ENCODE measurements at regions not wholly inside any gene's neighbourhood (a gene's known extent, or its start where the extent isn't known, plus 50 kb on each side); places are given as distances from the start of the nearest gene placed in this dataset.

DNA sequence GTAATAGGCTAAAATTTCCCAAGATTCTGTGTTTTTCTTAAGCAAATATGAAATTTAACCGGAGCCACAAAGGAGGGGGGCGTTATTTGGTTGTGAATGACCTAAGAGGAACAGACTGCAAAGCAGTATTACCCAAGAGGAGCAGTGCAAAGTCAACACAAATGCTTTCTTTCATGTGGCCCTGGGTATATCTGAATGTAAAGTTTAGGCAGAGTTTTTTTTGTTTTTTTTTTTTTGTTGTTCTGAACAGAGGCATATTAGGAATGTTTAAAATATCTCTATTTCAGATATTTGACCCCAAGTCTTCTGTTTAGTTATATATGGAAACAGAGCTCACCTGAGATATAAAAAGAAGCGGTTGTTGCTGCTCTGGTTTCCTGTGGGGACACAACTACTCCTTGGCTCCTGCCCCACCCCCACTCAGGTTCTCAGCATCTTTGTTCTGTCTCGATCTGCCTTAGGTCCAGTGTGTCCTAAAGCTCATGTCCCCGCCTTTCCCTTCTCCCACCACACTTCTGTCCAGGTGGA, 220.7 kb downstream of the RFC3 start:
- TF ChIP-seq, protein P1, sequence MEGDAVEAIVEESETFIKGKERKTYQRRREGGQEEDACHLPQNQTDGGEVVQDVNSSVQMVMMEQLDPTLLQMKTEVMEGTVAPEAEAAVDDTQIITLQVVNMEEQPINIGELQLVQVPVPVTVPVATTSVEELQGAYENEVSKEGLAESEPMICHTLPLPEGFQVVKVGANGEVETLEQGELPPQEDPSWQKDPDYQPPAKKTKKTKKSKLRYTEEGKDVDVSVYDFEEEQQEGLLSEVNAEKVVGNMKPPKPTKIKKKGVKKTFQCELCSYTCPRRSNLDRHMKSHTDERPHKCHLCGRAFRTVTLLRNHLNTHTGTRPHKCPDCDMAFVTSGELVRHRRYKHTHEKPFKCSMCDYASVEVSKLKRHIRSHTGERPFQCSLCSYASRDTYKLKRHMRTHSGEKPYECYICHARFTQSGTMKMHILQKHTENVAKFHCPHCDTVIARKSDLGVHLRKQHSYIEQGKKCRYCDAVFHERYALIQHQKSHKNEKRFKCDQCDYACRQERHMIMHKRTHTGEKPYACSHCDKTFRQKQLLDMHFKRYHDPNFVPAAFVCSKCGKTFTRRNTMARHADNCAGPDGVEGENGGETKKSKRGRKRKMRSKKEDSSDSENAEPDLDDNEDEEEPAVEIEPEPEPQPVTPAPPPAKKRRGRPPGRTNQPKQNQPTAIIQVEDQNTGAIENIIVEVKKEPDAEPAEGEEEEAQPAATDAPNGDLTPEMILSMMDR (conservative IDR thresholded peaks at IDR 0.05; ENCODE audit: control insufficient read depth, insufficient read depth, low read depth, low read length): no peak
- DNase-seq (ENCODE audit: low read depth): no peak
- H3K4me3 ChIP-seq (ENCODE audit: control insufficient read depth, low read depth, low read length): no peak overlapping the region

DNA sequence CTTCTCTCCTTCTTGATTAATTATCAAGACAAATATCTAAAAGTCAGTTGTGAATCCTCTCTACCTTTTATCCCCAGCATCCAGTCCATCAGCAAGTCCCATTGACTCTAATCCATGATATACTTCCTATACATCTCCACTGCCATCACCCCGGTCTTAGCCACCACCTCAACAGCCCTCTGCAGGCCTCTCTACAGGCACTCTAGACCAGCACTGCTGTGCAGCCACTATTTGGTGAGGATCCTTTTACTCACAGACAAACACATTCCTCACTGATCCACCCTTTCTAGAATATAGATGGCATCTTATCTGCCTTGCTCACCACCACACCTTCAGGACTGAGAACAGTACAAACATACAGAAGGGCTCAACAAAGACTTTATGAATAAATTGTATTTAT, 221.7 kb downstream of the RFC3 start:
- no peak overlapping the region for H3K4me3 ChIP-seq (ENCODE audit: control insufficient read depth, low read depth, low read length)
- TF ChIP-seq, protein P1 (conservative IDR thresholded peaks at IDR 0.05; ENCODE audit: control insufficient read depth, insufficient read depth, low read depth, low read length): no peak
- DNase-seq (ENCODE audit: low read depth): no peak

DNA sequence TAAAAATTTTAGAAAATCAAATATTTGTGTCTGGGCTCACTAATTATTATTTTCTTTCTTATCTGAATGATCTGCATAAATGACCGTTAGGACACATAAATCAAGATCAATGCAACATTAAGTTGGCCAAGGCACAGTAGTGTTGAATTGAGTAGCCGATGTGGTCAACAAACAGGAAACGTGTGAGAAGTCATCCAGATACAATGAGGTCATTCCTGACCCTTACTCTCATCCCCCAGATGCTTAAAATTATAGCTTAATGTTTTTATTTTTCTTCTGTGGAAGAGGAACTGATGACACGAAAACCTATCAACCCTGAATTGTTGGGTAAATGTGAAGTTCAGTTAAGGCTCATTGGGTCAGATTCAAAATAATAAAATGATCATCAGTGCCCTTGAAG, 222.9 kb downstream of the RFC3 start:
- no peak overlapping the region for H3K4me3 ChIP-seq (ENCODE audit: control insufficient read depth, low read depth, low read length)
- TF ChIP-seq, protein P1 (conservative IDR thresholded peaks at IDR 0.05; ENCODE audit: control insufficient read depth, insufficient read depth, low read depth, low read length): no peak
- peak; percentile 56 for DNase-seq (ENCODE audit: low read depth)

DNA sequence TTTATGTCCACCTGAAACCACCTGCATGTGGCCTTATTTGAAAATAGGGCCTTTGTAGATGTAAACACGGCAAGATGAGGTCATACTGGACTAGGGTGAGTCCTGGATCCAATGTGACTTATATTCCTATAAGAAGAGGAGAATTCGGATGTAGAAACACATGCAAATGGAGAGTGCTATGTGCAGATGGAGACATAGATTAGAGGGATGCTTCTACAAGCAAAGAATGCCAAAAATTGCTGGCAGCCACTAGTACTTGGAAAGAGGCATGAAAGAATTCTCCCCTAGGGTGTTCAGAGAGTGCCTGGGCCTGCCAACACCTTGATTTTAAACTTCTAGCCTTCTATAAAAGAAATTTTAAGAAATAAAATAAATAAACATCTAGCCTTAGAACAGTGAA, 226.1 kb downstream of the RFC3 start:
- H3K4me3 ChIP-seq (ENCODE audit: control insufficient read depth, low read depth, low read length): no peak overlapping the region
- TF ChIP-seq, protein P1 (conservative IDR thresholded peaks at IDR 0.05; ENCODE audit: control insufficient read depth, insufficient read depth, low read depth, low read length): no peak
- DNase-seq (ENCODE audit: low read depth): no peak

DNA sequence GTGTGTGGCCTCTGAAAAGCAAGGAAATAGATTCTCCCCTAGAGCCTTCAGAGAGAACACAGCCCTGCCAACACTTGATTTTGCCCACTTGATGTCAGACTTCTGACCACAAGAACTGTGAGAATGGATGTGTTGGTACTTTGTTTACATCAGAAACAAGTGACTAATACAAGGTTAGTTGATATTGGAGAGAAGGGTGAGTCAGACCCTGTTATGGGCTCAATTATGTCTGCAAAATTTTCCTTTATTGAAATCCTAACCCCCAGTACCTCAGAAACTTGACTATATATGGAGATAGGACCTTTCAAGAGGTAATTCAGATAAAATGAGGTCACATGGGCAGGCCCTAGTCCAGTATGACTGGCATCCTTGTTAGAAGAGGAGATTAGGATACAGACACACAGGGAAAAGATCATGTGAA, 226.7 kb downstream of the RFC3 start:
- peak; percentile 84 for DNase-seq (ENCODE audit: low read depth)
- TF ChIP-seq, protein P1 (conservative IDR thresholded peaks at IDR 0.05; ENCODE audit: control insufficient read depth, insufficient read depth, low read depth, low read length): no peak
- H3K4me3 ChIP-seq (ENCODE audit: control insufficient read depth, low read depth, low read length): no peak overlapping the region

DNA sequence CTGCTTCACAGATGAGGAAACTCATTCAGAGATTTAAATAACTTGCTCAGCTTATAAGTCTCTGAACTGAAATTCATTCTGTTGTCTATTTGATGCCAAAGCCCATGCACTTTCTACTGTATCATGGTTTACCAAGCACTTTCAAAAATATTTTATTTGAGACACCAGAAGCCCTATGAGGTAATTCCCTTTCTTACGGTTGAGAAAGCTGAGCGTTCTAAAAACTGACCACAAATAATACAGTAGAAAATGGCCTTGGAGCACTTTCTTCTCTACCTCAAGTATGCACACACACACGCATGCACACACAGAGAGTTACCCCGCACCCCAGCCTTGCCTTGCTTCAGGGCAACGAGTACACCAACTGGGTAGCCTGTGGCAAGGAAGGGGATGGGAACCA, 228.5 kb downstream of the RFC3 start:
- no peak overlapping the region for H3K4me3 ChIP-seq (ENCODE audit: control insufficient read depth, low read depth, low read length)
- no peak for DNase-seq (ENCODE audit: low read depth)
- TF ChIP-seq, protein P1 (conservative IDR thresholded peaks at IDR 0.05; ENCODE audit: control insufficient read depth, insufficient read depth, low read depth, low read length): no peak

DNA sequence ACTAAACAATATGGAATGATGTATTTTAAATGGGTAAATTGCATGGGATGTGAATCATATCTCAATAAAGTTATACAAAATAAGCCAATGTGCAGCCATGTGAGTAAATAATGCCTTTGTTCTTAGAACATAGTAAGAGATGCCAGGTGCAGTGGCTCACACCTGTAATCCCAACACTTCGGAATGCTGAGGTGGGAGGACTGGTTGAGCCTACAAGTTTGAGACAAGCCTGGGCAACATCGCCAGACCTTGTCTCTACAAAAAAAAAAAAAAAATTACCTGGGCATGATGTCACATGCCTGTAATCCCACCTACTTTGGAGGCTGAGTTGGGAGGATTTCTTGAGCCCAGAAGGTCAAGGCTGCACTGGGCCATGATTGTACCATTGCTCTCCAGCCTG, 230.7 kb downstream of the RFC3 start:
- H3K4me3 ChIP-seq (ENCODE audit: control insufficient read depth, low read depth, low read length): no peak overlapping the region
- DNase-seq (ENCODE audit: low read depth): no peak
- TF ChIP-seq, protein P1 (conservative IDR thresholded peaks at IDR 0.05; ENCODE audit: control insufficient read depth, insufficient read depth, low read depth, low read length): no peak
